Astrocyte (in vitro differentiated cells and primary cell): ENCODE measurements at regions not wholly inside any gene's neighbourhood (a gene's known extent, or its start where the extent isn't known, plus 50 kb on each side); places are given as distances from the start of the nearest gene placed in this dataset.

ENCODE experiments used
- DNase-seq: peaks from one replicate; pipeline ENCODE4 v3.0.0-alpha.2; 2010; ENCODE audit warnings: low read depth
- FAIRE-seq: peaks from 2 replicates; lab custom pipeline; 2011; peaks lifted over from hg19 to GRCh38; lab: Jason Lieb, UNC
- H2AFZ ChIP-seq: 2 replicates; pipeline ENCODE4 v1.6.0; 2012; ENCODE audit warnings: low read depth, low read length, inconsistent platforms
- H3K27ac ChIP-seq: 2 replicates; pipeline ENCODE4 v1.5.1; 2011; ENCODE audit warnings: low read depth, low read length, inconsistent platforms
- H3K27me3 ChIP-seq: 2 replicates; pipeline ENCODE4 v1.6.0; 2011; ENCODE audit warnings: low read length, inconsistent platforms; ENCODE audit not compliant: insufficient read depth
- H3K36me3 ChIP-seq: 2 replicates; pipeline ENCODE4 v1.5.1; 2011; ENCODE audit warnings: low read length, inconsistent platforms; ENCODE audit not compliant: insufficient read depth
- H3K4me1 ChIP-seq: 2 replicates; pipeline ENCODE4 v1.5.1; 2011; ENCODE audit warnings: low read length, inconsistent platforms; ENCODE audit not compliant: insufficient read depth
- H3K4me2 ChIP-seq: 2 replicates; pipeline ENCODE4 v1.6.0; 2012; ENCODE audit warnings: low read length, inconsistent platforms
- H3K4me3 ChIP-seq: 2 replicates; pipeline ENCODE4 v1.5.1; 2011; ENCODE audit warnings: low read depth, mild to moderate bottlenecking, low read length, inconsistent platforms; ENCODE audit not compliant: insufficient read depth
- H3K79me2 ChIP-seq: 2 replicates; pipeline ENCODE4 v1.6.0; 2012; ENCODE audit warnings: mild to moderate bottlenecking, low read length, inconsistent platforms; ENCODE audit not compliant: insufficient read depth
- H3K9ac ChIP-seq: 2 replicates; pipeline ENCODE4 v1.6.0; 2012; ENCODE audit warnings: mild to moderate bottlenecking, low read length, inconsistent platforms
- H3K9me3 ChIP-seq: 2 replicates; pipeline ENCODE4 v1.5.1; 2012; ENCODE audit warnings: low read depth, mild to moderate bottlenecking, low read length, inconsistent platforms; ENCODE audit not compliant: insufficient read depth
- H4K20me1 ChIP-seq: 2 replicates; pipeline ENCODE4 v1.6.0; 2012; ENCODE audit warnings: low read length, inconsistent platforms; ENCODE audit not compliant: insufficient read depth
- H3K27ac Mint-ChIP-seq: one replicate; pipeline ENCODE4 v1.8.0; 2021; ENCODE audit warnings: mild to moderate bottlenecking, mixed read lengths; ENCODE audit not compliant: unreplicated experiment
- H3K27me3 Mint-ChIP-seq: one replicate; pipeline ENCODE4 v1.8.0; 2021; ENCODE audit warnings: low read depth, mixed read lengths; ENCODE audit not compliant: unreplicated experiment
- H3K36me3 Mint-ChIP-seq: one replicate; pipeline ENCODE4 v1.8.0; 2021; ENCODE audit warnings: low read depth, mixed read lengths; ENCODE audit not compliant: unreplicated experiment
- H3K4me1 Mint-ChIP-seq: one replicate; pipeline ENCODE4 v1.8.0; 2021; ENCODE audit warnings: low read depth, mixed read lengths; ENCODE audit not compliant: unreplicated experiment
- H3K4me3 Mint-ChIP-seq: one replicate; pipeline ENCODE4 v1.8.0; 2021; ENCODE audit warnings: mild to moderate bottlenecking, moderate library complexity, mixed read lengths; ENCODE audit not compliant: unreplicated experiment
- H3K9me3 Mint-ChIP-seq: one replicate; pipeline ENCODE4 v1.8.0; 2021; ENCODE audit warnings: mild to moderate bottlenecking, mixed read lengths; ENCODE audit not compliant: unreplicated experiment
- EZH2 ChIP-seq: IDR thresholded peaks from 2 replicates; pipeline ENCODE4 v1.6.1; 2012; ENCODE audit warnings: mild to moderate bottlenecking, low read length, inconsistent platforms; ENCODE audit not compliant: insufficient read depth
- TF ChIP-seq, protein P1 (sequence below): IDR thresholded peaks from 2 replicates; pipeline ENCODE4 v1.5.1; 2011; ENCODE audit warnings: low read depth, mild to moderate bottlenecking, inconsistent platforms, low read length, moderate library complexity; ENCODE audit not compliant: insufficient read depth

GRCh38 chr9:32728181-32728580, 55.2 kb upstream of the TMEM215 start:
- TF ChIP-seq, protein P1, sequence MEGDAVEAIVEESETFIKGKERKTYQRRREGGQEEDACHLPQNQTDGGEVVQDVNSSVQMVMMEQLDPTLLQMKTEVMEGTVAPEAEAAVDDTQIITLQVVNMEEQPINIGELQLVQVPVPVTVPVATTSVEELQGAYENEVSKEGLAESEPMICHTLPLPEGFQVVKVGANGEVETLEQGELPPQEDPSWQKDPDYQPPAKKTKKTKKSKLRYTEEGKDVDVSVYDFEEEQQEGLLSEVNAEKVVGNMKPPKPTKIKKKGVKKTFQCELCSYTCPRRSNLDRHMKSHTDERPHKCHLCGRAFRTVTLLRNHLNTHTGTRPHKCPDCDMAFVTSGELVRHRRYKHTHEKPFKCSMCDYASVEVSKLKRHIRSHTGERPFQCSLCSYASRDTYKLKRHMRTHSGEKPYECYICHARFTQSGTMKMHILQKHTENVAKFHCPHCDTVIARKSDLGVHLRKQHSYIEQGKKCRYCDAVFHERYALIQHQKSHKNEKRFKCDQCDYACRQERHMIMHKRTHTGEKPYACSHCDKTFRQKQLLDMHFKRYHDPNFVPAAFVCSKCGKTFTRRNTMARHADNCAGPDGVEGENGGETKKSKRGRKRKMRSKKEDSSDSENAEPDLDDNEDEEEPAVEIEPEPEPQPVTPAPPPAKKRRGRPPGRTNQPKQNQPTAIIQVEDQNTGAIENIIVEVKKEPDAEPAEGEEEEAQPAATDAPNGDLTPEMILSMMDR, result no peak
- TF ChIP-seq EZH2, result no peak
- H4K20me1 ChIP-seq, result no peaks in the 10 kb centered on the region
- H3K4me2 ChIP-seq, result no peak overlapping the region
- Mint-ChIP-seq H3K27me3 (no peaks in the 10 kb centered on the region), H3K36me3 (no peaks in the 10 kb centered on the region), H3K4me3 (no peak overlapping the region), H3K4me1 (peaks cover 14% of the 10 kb centered on the region), H3K27ac (no peak overlapping the region), H3K9me3 (peaks cover 10% of the 10 kb centered on the region)
- no peaks in the 10 kb centered on the region for H3K36me3 ChIP-seq
- H3K9ac ChIP-seq, result no peak overlapping the region
- H2AFZ ChIP-seq, result no peak overlapping the region
- H3K9me3 ChIP-seq, result no peaks in the 10 kb centered on the region
- no peak for FAIRE-seq
- H3K27ac ChIP-seq, result no peak overlapping the region
- no peak for DNase-seq
- peaks cover 2% of the 10 kb centered on the region for H3K27me3 ChIP-seq
- no peak overlapping the region for H3K4me3 ChIP-seq
- no peaks in the 10 kb centered on the region for H3K4me1 ChIP-seq
- H3K79me2 ChIP-seq, result no peaks in the 10 kb centered on the region
